Panc1 (cell line): ENCODE measurements at regions not wholly inside any gene's neighbourhood (a gene's known extent, or its start where the extent isn't known, plus 50 kb on each side); places are given as distances from the start of the nearest gene placed in this dataset.

ENCODE experiments used
- ATAC-seq: fragments of 200-7000 bp; cut with Tn5 transposase; 2 replicates; pipeline ENCODE4 v1.9.1; 2020; ENCODE audit warnings: mild to moderate bottlenecking, moderate library complexity
- BruUV-seq: library from RNA; stranded (reverse); fragments of 400-500 nt; replicated peaks from 2 replicates; lab custom pipeline; 2021; lab: Mats Ljungman, UMichigan
- CTCF ChIA-PET: fragments of 300-600 bp; sonication (Branson Sonifier 250); formaldehyde crosslinking; loops from one replicate; lab custom pipeline; 2022; ENCODE audit warnings: antibody characterized with exemption; lab: Charles Lee
- POLR2A ChIA-PET: fragments of 300-600 bp; sonication (Branson Sonifier 250); formaldehyde crosslinking; loops from one replicate; lab custom pipeline; 2022; ENCODE audit warnings: antibody characterized with exemption; lab: Charles Lee
- DNase-seq: peaks from one replicate; pipeline ENCODE4 v3.0.0-alpha.2; 2010; ENCODE audit warnings: low read depth, low spot score
- H3K27ac ChIP-seq: 2 replicates; pipeline ENCODE4 v1.5.1; 2011; ENCODE audit warnings: mild to moderate bottlenecking, low read length, inconsistent platforms
- H3K27me3 ChIP-seq: fragments of 200-500 bp; sonication (Bioruptor generic); 2 replicates; pipeline ENCODE4 v1.6.0; 2014; ENCODE audit warnings: low read length, inconsistent platforms; ENCODE audit not compliant: control insufficient read depth, insufficient read depth
- H3K36me3 ChIP-seq: fragments of 200-500 bp; sonication (Bioruptor generic); 2 replicates; pipeline ENCODE4 v1.5.1; 2014; ENCODE audit warnings: inconsistent platforms, mild to moderate bottlenecking, low read length, moderate library complexity; ENCODE audit not compliant: control insufficient read depth, insufficient read depth
- H3K4me1 ChIP-seq: 2 replicates; pipeline ENCODE4 v1.5.1; 2011; ENCODE audit warnings: inconsistent platforms, mild to moderate bottlenecking, low read length, moderate library complexity; ENCODE audit not compliant: control insufficient read depth, insufficient read depth
- H3K4me3 ChIP-seq, 2 experiments: 2 replicates each; pipeline ENCODE4 v1.5.1; 2011 to 2012; ENCODE audit warnings: low read depth in 2 of 2, low read length in 2 of 2, mild to moderate bottlenecking in 2 of 2, inconsistent platforms in 1 of 2, moderate library complexity in 1 of 2
- H3K9me3 ChIP-seq: fragments of 200-500 bp; sonication (Bioruptor generic); 2 replicates; pipeline ENCODE4 v1.5.1; 2014; ENCODE audit warnings: low read depth, mild to moderate bottlenecking, inconsistent platforms, low read length, moderate library complexity; ENCODE audit not compliant: control insufficient read depth, insufficient read depth
- POLR2AphosphoS5 ChIP-seq: IDR thresholded peaks from 2 replicates; pipeline ENCODE4 v1.6.1; 2012; ENCODE audit warnings: mild to moderate bottlenecking, low read depth, low read length, moderate library complexity
- SIN3A ChIP-seq: IDR thresholded peaks from 2 replicates; pipeline ENCODE4 v1.6.1; 2012; ENCODE audit warnings: low read depth, mild to moderate bottlenecking, low read length, moderate library complexity, borderline replicate concordance; ENCODE audit not compliant: insufficient read depth
- TCF7L2 ChIP-seq: IDR thresholded peaks from 2 replicates; pipeline ENCODE4 v1.6.1; 2011; ENCODE audit warnings: mild to moderate bottlenecking, low read depth, low read length, inconsistent platforms
- in situ Hi-C: cut with HindIII; loops from 2 replicates; pipeline ENCODE4 v1.10.0; 2016; ENCODE audit warnings: low sequenced_read_pairs, low pct_unique_long_range_greater_than_20kb
- intact Hi-C: fragments of 100-400 bp; cut with micrococcal nuclease; formaldehyde crosslinking; loops from one replicate; pipeline ENCODE4 v1.10.0; 2022; ENCODE audit not compliant: unreplicated experiment
- TF ChIP-seq, protein P1 (sequence below): fragments of 450-650 bp; IDR thresholded peaks from 2 replicates; pipeline ENCODE4 v1.5.1; 2017; ENCODE audit warnings: mild to moderate bottlenecking
- TF ChIP-seq, protein P2 (sequence below), 2 experiments: IDR thresholded peaks; 2 replicates each; pipeline ENCODE4 v1.6.1; 2011 to 2012; ENCODE audit warnings: low read depth in 2 of 2, control low read depth in 1 of 2, low read length in 1 of 2, mild to moderate bottlenecking in 1 of 2, moderate library complexity in 1 of 2; ENCODE audit not compliant: insufficient read depth in 1 of 2

DNA sequence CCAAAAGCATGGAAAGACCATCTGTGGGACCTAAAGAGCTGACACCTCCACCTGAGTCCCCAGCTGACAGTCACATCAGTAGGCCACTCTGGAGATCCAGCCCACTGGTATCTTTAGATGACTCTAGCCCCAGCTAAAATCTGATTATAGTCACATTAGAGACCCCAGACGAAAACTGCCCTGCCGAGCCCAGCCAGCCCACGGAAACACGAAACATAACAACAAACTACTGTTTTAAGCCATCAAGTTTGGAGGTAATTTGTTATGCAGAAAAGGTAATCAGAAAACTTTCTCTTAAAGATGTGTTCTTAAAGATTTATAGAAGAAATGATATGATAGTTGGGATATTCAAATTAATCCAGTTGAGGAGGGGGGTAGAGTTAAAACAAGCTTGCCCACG, 175.7 kb downstream of the DHX15 start:
- CTCF ChIA-PET, result no interaction called here
- TF ChIP-seq, protein P1, sequence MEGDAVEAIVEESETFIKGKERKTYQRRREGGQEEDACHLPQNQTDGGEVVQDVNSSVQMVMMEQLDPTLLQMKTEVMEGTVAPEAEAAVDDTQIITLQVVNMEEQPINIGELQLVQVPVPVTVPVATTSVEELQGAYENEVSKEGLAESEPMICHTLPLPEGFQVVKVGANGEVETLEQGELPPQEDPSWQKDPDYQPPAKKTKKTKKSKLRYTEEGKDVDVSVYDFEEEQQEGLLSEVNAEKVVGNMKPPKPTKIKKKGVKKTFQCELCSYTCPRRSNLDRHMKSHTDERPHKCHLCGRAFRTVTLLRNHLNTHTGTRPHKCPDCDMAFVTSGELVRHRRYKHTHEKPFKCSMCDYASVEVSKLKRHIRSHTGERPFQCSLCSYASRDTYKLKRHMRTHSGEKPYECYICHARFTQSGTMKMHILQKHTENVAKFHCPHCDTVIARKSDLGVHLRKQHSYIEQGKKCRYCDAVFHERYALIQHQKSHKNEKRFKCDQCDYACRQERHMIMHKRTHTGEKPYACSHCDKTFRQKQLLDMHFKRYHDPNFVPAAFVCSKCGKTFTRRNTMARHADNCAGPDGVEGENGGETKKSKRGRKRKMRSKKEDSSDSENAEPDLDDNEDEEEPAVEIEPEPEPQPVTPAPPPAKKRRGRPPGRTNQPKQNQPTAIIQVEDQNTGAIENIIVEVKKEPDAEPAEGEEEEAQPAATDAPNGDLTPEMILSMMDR, result no peak
- no peak for TF ChIP-seq TCF7L2
- TF ChIP-seq SIN3A, result no peak
- TF ChIP-seq, protein P2, sequence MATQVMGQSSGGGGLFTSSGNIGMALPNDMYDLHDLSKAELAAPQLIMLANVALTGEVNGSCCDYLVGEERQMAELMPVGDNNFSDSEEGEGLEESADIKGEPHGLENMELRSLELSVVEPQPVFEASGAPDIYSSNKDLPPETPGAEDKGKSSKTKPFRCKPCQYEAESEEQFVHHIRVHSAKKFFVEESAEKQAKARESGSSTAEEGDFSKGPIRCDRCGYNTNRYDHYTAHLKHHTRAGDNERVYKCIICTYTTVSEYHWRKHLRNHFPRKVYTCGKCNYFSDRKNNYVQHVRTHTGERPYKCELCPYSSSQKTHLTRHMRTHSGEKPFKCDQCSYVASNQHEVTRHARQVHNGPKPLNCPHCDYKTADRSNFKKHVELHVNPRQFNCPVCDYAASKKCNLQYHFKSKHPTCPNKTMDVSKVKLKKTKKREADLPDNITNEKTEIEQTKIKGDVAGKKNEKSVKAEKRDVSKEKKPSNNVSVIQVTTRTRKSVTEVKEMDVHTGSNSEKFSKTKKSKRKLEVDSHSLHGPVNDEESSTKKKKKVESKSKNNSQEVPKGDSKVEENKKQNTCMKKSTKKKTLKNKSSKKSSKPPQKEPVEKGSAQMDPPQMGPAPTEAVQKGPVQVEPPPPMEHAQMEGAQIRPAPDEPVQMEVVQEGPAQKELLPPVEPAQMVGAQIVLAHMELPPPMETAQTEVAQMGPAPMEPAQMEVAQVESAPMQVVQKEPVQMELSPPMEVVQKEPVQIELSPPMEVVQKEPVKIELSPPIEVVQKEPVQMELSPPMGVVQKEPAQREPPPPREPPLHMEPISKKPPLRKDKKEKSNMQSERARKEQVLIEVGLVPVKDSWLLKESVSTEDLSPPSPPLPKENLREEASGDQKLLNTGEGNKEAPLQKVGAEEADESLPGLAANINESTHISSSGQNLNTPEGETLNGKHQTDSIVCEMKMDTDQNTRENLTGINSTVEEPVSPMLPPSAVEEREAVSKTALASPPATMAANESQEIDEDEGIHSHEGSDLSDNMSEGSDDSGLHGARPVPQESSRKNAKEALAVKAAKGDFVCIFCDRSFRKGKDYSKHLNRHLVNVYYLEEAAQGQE (IDR thresholded peaks at IDR 0.05; ENCODE audit: insufficient read depth in 1 of 2, low read depth in 2 of 2, low read length in 1 of 2), result no peak
- no peak for TF ChIP-seq POLR2AphosphoS5

DNA sequence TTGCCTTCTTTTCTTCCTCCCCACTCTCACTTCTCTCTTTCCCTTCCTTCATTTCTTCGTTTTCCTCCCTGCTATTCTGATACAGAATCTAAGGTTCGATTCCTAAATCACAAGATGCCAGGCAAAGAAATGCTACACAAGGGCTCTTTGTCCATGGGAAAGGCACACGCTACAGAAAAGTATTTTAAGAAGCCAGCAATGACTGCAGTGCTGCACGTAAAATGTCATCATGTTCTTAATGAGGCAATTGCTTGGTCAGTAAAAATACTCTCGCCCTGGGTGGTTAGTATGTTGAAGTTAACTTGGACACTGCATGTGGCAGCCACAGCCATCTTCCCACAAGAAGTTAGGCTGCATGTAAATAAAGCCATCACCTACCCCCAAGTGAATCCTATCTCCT, 178.4 kb downstream of the DHX15 start:
- BruUV-seq, result no TSS peak
- no peak for DNase-seq
- in situ Hi-C loops, result no loop called here

More for the DNA sequence above, 175.7 kb downstream of the DHX15 start:
- in situ Hi-C loops (no loop called here), intact Hi-C loops (no loop called here)
- POLR2A ChIA-PET, result no interaction called here
- Histone ChIP-seq H3K36me3 (no peaks in the 10 kb centered on the region), H3K9me3 (no peaks in the 10 kb centered on the region), H3K27me3 (no peaks in the 10 kb centered on the region), H3K4me3 (no peak overlapping the region), H3K27ac (no peak overlapping the region), H3K4me1 (no peaks in the 10 kb centered on the region)
- BruUV-seq, result no TSS peak
- ATAC-seq (no peak), DNase-seq (no peak)

More for the DNA sequence above, 178.4 kb downstream of the DHX15 start:
- ATAC-seq, result no peak
- intact Hi-C loops, result no loop called here
- ChIA-PET CTCF (no interaction called here), POLR2A (no interaction called here)
- TF ChIP-seq, protein P2 (IDR thresholded peaks at IDR 0.05; ENCODE audit: insufficient read depth in 1 of 2, low read depth in 2 of 2, low read length in 1 of 2), result no peak
- TF ChIP-seq, protein P1, result no peak
- TF ChIP-seq POLR2AphosphoS5 (no peak), SIN3A (no peak)
- H3K27me3 ChIP-seq, result no peaks in the 10 kb centered on the region
- no peaks in the 10 kb centered on the region for H3K9me3 ChIP-seq
- no peaks in the 10 kb centered on the region for H3K36me3 ChIP-seq
- no peak overlapping the region for H3K27ac ChIP-seq
- no peaks in the 10 kb centered on the region for H3K4me1 ChIP-seq
- H3K4me3 ChIP-seq, result no peak overlapping the region
